HepG2 (cell line): ENCODE measurements at regions not wholly inside any gene's neighbourhood (a gene's known extent, or its start where the extent isn't known, plus 50 kb on each side); places are given as distances from the start of the nearest gene placed in this dataset.

Experiments
- BORCS8-MEF2B ChIP-seq: sonication (generic); formaldehyde crosslinking; IDR thresholded peaks from 2 replicates; pipeline ENCODE4 v1.8.0; 2022; ENCODE audit warnings: mild to moderate bottlenecking, missing genetic modification reagents
- CEBPB ChIP-seq: IDR thresholded peaks from 2 replicates; pipeline ENCODE4 v1.6.1; 2011; ENCODE audit warnings: low read depth, low read length, improper control_type of control experiment, borderline replicate concordance
- FOXJ3 ChIP-seq: sonication (generic); formaldehyde crosslinking; IDR thresholded peaks from 2 replicates; pipeline ENCODE4 v1.4.0; 2020; ENCODE audit warnings: missing genetic modification reagents, mild to moderate bottlenecking, borderline replicate concordance
- HMGXB3 ChIP-seq: sonication (generic); formaldehyde crosslinking; IDR thresholded peaks from 2 replicates; pipeline ENCODE4 v1.4.0; 2020; ENCODE audit warnings: missing genetic modification reagents, borderline replicate concordance
- IKZF4 ChIP-seq: sonication (generic); formaldehyde crosslinking; IDR thresholded peaks from 2 replicates; pipeline ENCODE4 v1.5.1; 2020; ENCODE audit warnings: borderline replicate concordance, mild to moderate bottlenecking, low read depth, missing genetic modification reagents; ENCODE audit errors: not compliant biosample characterization
- KAT2B ChIP-seq: fragments of 150-350 bp; IDR thresholded peaks from 2 replicates; pipeline ENCODE4 v1.6.1; 2014; ENCODE audit warnings: low read depth, low read length, borderline replicate concordance
- NFATC3 ChIP-seq: sonication (generic); formaldehyde crosslinking; IDR thresholded peaks from 2 replicates; pipeline ENCODE4 v1.5.1; 2020; ENCODE audit warnings: mild to moderate bottlenecking, missing genetic modification reagents
- POGZ ChIP-seq: sonication (generic); formaldehyde crosslinking; IDR thresholded peaks from 2 replicates; pipeline ENCODE4 v1.4.0; 2020; ENCODE audit warnings: mild to moderate bottlenecking, missing genetic modification reagents
- PRDM4 ChIP-seq: sonication (generic); formaldehyde crosslinking; IDR thresholded peaks from 2 replicates; pipeline ENCODE4 v1.9.0; 2021; ENCODE audit warnings: missing genetic modification reagents, borderline replicate concordance
- ZBTB7B ChIP-seq: sonication (generic); formaldehyde crosslinking; IDR thresholded peaks from 2 replicates; pipeline ENCODE4 v1.4.0; 2020; ENCODE audit warnings: missing genetic modification reagents
- ZNF253 ChIP-seq: sonication (generic); formaldehyde crosslinking; IDR thresholded peaks from 2 replicates; pipeline ENCODE4 v1.8.0; 2022; ENCODE audit warnings: mild to moderate bottlenecking, missing genetic modification reagents, borderline replicate concordance
- ZNF292 ChIP-seq: sonication (generic); formaldehyde crosslinking; IDR thresholded peaks from 2 replicates; pipeline ENCODE4 v1.8.1; 2022; ENCODE audit warnings: mild to moderate bottlenecking, low read depth, missing genetic modification reagents, borderline replicate concordance
- ZNF543 ChIP-seq: sonication (generic); formaldehyde crosslinking; IDR thresholded peaks from 2 replicates; pipeline ENCODE4 v1.4.0; 2020; ENCODE audit warnings: mild to moderate bottlenecking, missing genetic modification reagents
- ZNF644 ChIP-seq: IDR thresholded peaks from 2 replicates; pipeline ENCODE4 v1.6.1; 2016; ENCODE audit warnings: low read depth
- ZNF7 ChIP-seq: IDR thresholded peaks from 2 replicates; pipeline ENCODE4 v1.6.1; 2016; ENCODE audit warnings: missing biosample characterization, missing genetic modification reagents
- TF ChIP-seq, protein P1 (sequence below): fragments of 450-650 bp; IDR thresholded peaks from 2 replicates; pipeline ENCODE4 v1.6.1; 2017
- TF ChIP-seq, protein P2 (sequence below): sonication (generic); formaldehyde crosslinking; IDR thresholded peaks from 2 replicates; pipeline ENCODE4 v1.9.0; 2022; ENCODE audit warnings: missing genetic modification reagents, mild to moderate bottlenecking, borderline replicate concordance
- TF ChIP-seq, protein P3 (sequence below): sonication (generic); formaldehyde crosslinking; IDR thresholded peaks from 2 replicates; pipeline ENCODE4 v1.8.1; 2022; ENCODE audit warnings: mild to moderate bottlenecking, missing genetic modification reagents

DNA sequence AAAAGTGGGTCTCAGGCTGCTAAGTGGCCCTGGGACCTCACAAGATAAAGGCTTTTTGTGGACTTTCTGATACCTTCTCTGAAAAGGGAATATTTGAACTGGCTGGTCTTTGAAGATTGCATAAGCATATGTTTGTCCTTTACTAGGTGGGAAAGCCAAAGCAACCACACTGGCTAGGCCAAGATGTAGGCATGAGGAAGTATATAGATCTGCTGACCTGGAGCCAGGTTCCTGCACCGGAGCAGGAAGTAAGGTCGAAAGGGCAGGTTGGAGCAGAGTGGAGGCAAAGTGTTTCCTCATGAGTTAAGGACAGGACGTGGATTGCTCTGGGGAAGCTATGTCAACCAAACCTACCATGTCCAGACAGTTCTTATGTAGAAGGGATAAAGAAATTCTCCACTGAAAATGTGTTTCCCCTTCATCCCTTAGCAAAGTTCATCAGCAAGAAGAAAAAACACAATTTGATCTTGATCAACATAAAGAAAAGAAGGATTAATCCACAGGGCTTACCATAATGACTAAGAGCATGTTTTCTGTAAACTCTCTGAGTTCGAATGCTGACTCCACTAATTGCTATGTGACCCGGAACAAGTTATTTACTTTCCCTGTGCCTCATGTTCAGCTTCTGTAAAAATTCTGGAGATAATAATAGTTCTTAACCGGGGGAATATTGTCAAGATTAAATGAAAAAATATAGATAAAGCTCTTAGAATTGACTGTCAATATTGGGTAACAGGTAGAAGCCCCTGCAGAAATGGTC is 156.1 kb upstream of the SRD5A2 start (continued):
- TF ChIP-seq HMGXB3 (CRISPR knock-in tag) (peak; percentile 69; the same call in 1 of the 2 replicates), KAT2B (no peak), NFATC3 (CRISPR knock-in tag) (no peak), POGZ (CRISPR knock-in tag) (peak; percentile 89), PRDM4 (CRISPR knock-in tag) (no peak), ZNF543 (CRISPR knock-in tag) (0 out of 2 replicates have a peak, but pooled peaks have one; percentile 53), CEBPB (peak; percentile 79), ZNF7 (CRISPR knock-in tag) (no peak), ZNF253 (no peak), ZBTB7B (CRISPR knock-in tag) (peak; percentile 72), ZNF292 (peak; percentile 38; the same call in 1 of the 2 replicates), FOXJ3 (peak; percentile 57; the same call in 1 of the 2 replicates), BORCS8-MEF2B (CRISPR knock-in tag) (no peak), ZNF644 (CRISPR knock-in tag) (peak; percentile 99), IKZF4 (CRISPR knock-in tag) (no peak)
- TF ChIP-seq, protein P1, sequence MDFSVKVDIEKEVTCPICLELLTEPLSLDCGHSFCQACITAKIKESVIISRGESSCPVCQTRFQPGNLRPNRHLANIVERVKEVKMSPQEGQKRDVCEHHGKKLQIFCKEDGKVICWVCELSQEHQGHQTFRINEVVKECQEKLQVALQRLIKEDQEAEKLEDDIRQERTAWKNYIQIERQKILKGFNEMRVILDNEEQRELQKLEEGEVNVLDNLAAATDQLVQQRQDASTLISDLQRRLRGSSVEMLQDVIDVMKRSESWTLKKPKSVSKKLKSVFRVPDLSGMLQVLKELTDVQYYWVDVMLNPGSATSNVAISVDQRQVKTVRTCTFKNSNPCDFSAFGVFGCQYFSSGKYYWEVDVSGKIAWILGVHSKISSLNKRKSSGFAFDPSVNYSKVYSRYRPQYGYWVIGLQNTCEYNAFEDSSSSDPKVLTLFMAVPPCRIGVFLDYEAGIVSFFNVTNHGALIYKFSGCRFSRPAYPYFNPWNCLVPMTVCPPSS = no peak
- TF ChIP-seq, protein P2, sequence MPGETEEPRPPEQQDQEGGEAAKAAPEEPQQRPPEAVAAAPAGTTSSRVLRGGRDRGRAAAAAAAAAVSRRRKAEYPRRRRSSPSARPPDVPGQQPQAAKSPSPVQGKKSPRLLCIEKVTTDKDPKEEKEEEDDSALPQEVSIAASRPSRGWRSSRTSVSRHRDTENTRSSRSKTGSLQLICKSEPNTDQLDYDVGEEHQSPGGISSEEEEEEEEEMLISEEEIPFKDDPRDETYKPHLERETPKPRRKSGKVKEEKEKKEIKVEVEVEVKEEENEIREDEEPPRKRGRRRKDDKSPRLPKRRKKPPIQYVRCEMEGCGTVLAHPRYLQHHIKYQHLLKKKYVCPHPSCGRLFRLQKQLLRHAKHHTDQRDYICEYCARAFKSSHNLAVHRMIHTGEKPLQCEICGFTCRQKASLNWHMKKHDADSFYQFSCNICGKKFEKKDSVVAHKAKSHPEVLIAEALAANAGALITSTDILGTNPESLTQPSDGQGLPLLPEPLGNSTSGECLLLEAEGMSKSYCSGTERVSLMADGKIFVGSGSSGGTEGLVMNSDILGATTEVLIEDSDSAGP (CRISPR knock-in tag) = no peak
- TF ChIP-seq, protein P3, sequence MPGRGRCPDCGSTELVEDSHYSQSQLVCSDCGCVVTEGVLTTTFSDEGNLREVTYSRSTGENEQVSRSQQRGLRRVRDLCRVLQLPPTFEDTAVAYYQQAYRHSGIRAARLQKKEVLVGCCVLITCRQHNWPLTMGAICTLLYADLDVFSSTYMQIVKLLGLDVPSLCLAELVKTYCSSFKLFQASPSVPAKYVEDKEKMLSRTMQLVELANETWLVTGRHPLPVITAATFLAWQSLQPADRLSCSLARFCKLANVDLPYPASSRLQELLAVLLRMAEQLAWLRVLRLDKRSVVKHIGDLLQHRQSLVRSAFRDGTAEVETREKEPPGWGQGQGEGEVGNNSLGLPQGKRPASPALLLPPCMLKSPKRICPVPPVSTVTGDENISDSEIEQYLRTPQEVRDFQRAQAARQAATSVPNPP = 0 out of 2 replicates have a peak, but pooled peaks have one; percentile 52
